ENCODE measurements at regions not wholly inside any gene's neighbourhood (a gene's known extent, or its start where the extent isn't known, plus 50 kb on each side); places are given as distances from the start of the nearest gene placed in this dataset.

DNA sequence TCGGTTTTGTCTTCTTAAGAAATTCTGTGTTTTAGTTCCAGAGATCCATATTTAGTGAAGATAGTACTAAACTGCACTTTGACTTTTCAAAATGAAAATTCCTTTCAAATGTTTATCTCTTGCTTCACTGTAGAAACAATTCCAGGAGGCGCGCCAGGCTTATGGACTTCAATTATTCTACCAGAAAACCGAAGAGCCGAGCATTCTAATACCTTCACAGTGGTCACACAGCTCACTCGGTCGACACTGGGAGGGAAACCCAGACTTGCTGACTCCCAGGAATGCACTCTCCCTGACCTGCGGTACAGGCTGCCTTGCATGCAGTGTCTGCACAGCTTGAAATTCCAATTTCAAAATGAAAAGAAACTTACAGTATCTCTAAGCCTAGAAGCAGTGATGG, 119.9 kb upstream of the PIEZO2 start:
- Histone ChIP-seq H3K4me1 (ENCODE audit: control insufficient read depth in 5 of 5, insufficient read depth in 5 of 5, low read length in 5 of 5) (peaks cover 0 to 52% (median 6%) of the 10 kb centered on the region in 5 donors), H3K27me3 (ENCODE audit: control insufficient read depth in 3 of 3, insufficient read depth in 3 of 3, low read length in 2 of 3) (no peaks in the 10 kb centered on the region), H3K4me3 (no peak overlapping the region), H3K9me3 (ENCODE audit: control insufficient read depth in 4 of 4, insufficient read depth in 3 of 4, low read length in 3 of 4) (peaks cover 0 to 2% (median under 1%) of the 10 kb centered on the region in 4 donors), H3K27ac (ENCODE audit: low read depth in 1 of 2, low read length in 1 of 2) (no peak overlapping the region), H3K9ac (ENCODE audit: insufficient read depth in 1 of 2, low read length in 2 of 2) (peak overlapping the region in 1 of 2 donors; percentile 44), H3K36me3 (ENCODE audit: control insufficient read depth in 4 of 4, insufficient read depth in 4 of 4, low read length in 4 of 4) (no peaks in the 10 kb centered on the region)
- TF ChIP-seq, protein P1, sequence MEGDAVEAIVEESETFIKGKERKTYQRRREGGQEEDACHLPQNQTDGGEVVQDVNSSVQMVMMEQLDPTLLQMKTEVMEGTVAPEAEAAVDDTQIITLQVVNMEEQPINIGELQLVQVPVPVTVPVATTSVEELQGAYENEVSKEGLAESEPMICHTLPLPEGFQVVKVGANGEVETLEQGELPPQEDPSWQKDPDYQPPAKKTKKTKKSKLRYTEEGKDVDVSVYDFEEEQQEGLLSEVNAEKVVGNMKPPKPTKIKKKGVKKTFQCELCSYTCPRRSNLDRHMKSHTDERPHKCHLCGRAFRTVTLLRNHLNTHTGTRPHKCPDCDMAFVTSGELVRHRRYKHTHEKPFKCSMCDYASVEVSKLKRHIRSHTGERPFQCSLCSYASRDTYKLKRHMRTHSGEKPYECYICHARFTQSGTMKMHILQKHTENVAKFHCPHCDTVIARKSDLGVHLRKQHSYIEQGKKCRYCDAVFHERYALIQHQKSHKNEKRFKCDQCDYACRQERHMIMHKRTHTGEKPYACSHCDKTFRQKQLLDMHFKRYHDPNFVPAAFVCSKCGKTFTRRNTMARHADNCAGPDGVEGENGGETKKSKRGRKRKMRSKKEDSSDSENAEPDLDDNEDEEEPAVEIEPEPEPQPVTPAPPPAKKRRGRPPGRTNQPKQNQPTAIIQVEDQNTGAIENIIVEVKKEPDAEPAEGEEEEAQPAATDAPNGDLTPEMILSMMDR (IDR thresholded peaks at IDR 0.05; ENCODE audit: control extremely low read depth, extremely low read depth) = no peak
- ATAC-seq (ENCODE audit: insufficient read depth, low FRiP score) = no peak
- whole genome bisulfite sequencing, 2 donors = 65 to 77% methylated on average over 8 of the region's 8 CpGs
- DNase-seq = peak; percentile 66 to 86 (median 83)

GRCh38 chr18:11268741-11269233, 119.4 kb upstream of the PIEZO2 start:
- Histone ChIP-seq H3K9me3 (ENCODE audit: control insufficient read depth in 4 of 4, insufficient read depth in 3 of 4, low read length in 3 of 4) (peaks cover 0 to 4% (median under 1%) of the 10 kb centered on the region in 4 donors), H3K4me3 (no peak overlapping the region), H3K27ac (ENCODE audit: low read depth in 1 of 2, low read length in 1 of 2) (no peak overlapping the region), H3K36me3 (ENCODE audit: control insufficient read depth in 4 of 4, insufficient read depth in 4 of 4, low read length in 4 of 4) (no peaks in the 10 kb centered on the region), H3K9ac (ENCODE audit: insufficient read depth in 1 of 2, low read length in 2 of 2) (no peak overlapping the region), H3K4me1 (ENCODE audit: control insufficient read depth in 5 of 5, insufficient read depth in 5 of 5, low read length in 5 of 5) (peaks cover 0 to 52% (median 6%) of the 10 kb centered on the region in 5 donors), H3K27me3 (ENCODE audit: control insufficient read depth in 3 of 3, insufficient read depth in 3 of 3, low read length in 2 of 3) (no peaks in the 10 kb centered on the region)
- DNase-seq (peak; percentile 72 to 99 (median 99)), ATAC-seq (ENCODE audit: insufficient read depth, low FRiP score) (no peak)
- TF ChIP-seq, protein P1 (IDR thresholded peaks at IDR 0.05; ENCODE audit: control extremely low read depth, extremely low read depth) = no peak
- 56 to 83% methylated on average over 9 of the region's 9 CpGs for WGBS, 2 donors

DNA sequence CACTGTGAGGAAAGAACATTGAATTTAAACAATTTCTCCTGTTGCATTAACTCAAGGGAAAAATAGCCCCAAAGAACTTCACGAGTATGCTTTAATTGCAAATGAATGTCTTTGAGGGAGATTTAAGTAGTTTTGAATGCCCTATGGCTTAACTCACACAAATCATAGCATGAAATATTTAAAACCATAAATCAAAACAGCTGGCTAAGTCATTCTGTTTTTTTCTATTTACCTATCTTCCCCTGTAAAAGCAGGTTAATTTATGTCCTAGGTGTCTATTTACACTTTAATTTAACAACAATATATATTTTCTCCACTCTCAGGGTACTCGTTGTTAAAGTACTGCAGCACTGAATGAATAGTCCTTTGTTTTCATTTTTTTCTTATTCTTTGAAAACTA, 118.8 kb upstream of the PIEZO2 start:
- ATAC-seq (ENCODE audit: insufficient read depth, low FRiP score) (no peak), DNase-seq (peak in 1 of 3 donors; percentile 50)
- Histone ChIP-seq H3K27me3 (ENCODE audit: control insufficient read depth in 3 of 3, insufficient read depth in 3 of 3, low read length in 2 of 3) (no peaks in the 10 kb centered on the region), H3K9ac (ENCODE audit: insufficient read depth in 1 of 2, low read length in 2 of 2) (no peak overlapping the region), H3K9me3 (ENCODE audit: control insufficient read depth in 4 of 4, insufficient read depth in 3 of 4, low read length in 3 of 4) (peaks cover 0 to 6% (median under 1%) of the 10 kb centered on the region in 4 donors), H3K27ac (ENCODE audit: low read depth in 1 of 2, low read length in 1 of 2) (no peak overlapping the region), H3K4me1 (ENCODE audit: control insufficient read depth in 5 of 5, insufficient read depth in 5 of 5, low read length in 5 of 5) (peaks cover 0 to 52% (median 6%) of the 10 kb centered on the region in 5 donors), H3K36me3 (ENCODE audit: control insufficient read depth in 4 of 4, insufficient read depth in 4 of 4, low read length in 4 of 4) (no peaks in the 10 kb centered on the region), H3K4me3 (no peak overlapping the region)
- TF ChIP-seq, protein P1 (IDR thresholded peaks at IDR 0.05; ENCODE audit: control extremely low read depth, extremely low read depth) = no peak
- 58 to 77% methylated on average over 2 of the region's 2 CpGs for WGBS, 2 donors
